H9 (cell line): ENCODE measurements at regions not wholly inside any gene's neighbourhood (a gene's known extent, or its start where the extent isn't known, plus 50 kb on each side); places are given as distances from the start of the nearest gene placed in this dataset.

ENCODE experiments used
- DNase-seq: peaks from one replicate; pipeline ENCODE4 v3.0.0-alpha.2; 2017
- H2AFZ ChIP-seq: one replicate; pipeline ENCODE4 v1.6.1; 2013; ENCODE audit warnings: mild to moderate bottlenecking, low read length, control low read depth, moderate library complexity
- H2AK5ac ChIP-seq: 2 replicates; pipeline ENCODE4 v1.6.1; 2013; ENCODE audit warnings: low read length, control low read depth, mixed read lengths; ENCODE audit not compliant: insufficient read length
- H2BK120ac ChIP-seq: one replicate; pipeline ENCODE4 v1.6.1; 2013; ENCODE audit warnings: low read depth, mild to moderate bottlenecking, low read length, control low read depth, inconsistent platforms; ENCODE audit not compliant: poor library complexity, severe bottlenecking
- H2BK12ac ChIP-seq: 2 replicates; pipeline ENCODE4 v1.6.1; 2013; ENCODE audit warnings: low read length, control low read depth, mixed read lengths, low read depth; ENCODE audit not compliant: insufficient read length
- H2BK15ac ChIP-seq: 2 replicates; pipeline ENCODE4 v1.6.1; 2013; ENCODE audit warnings: low read depth, low read length, control low read depth
- H2BK20ac ChIP-seq: one replicate; pipeline ENCODE4 v1.6.1; 2013; ENCODE audit warnings: low read depth, mild to moderate bottlenecking, low read length, control low read depth, inconsistent platforms; ENCODE audit not compliant: poor library complexity, severe bottlenecking
- H2BK5ac ChIP-seq: 2 replicates; pipeline ENCODE4 v1.6.1; 2013; ENCODE audit warnings: low read length, control low read depth, mixed read lengths; ENCODE audit not compliant: insufficient read length
- H3K14ac ChIP-seq: 2 replicates; pipeline ENCODE4 v1.6.1; 2013; ENCODE audit warnings: low read length, control low read depth; ENCODE audit not compliant: insufficient read depth
- H3K18ac ChIP-seq: 2 replicates; pipeline ENCODE4 v1.6.1; 2013; ENCODE audit warnings: low read depth, mild to moderate bottlenecking, mixed read lengths, low read length, control low read depth; ENCODE audit not compliant: insufficient read length
- H3K23ac ChIP-seq: 2 replicates; pipeline ENCODE4 v1.6.1; 2013; ENCODE audit warnings: low read length, control low read depth, mixed read lengths, low read depth; ENCODE audit not compliant: insufficient read length
- H3K23me2 ChIP-seq: 2 replicates; pipeline ENCODE4 v1.6.1; 2013; ENCODE audit warnings: low read depth, mild to moderate bottlenecking, mixed read lengths, low read length, control low read depth; ENCODE audit not compliant: insufficient read length, poor library complexity, severe bottlenecking
- H3K27ac ChIP-seq: 2 replicates; pipeline ENCODE4 v1.5.1; 2013; ENCODE audit warnings: low read length, control low read depth, mixed read lengths, low read depth; ENCODE audit not compliant: insufficient read length
- H3K27me3 ChIP-seq: 2 replicates; pipeline ENCODE4 v1.6.1; 2013; ENCODE audit warnings: low read length, control low read depth, inconsistent platforms; ENCODE audit not compliant: insufficient read depth
- H3K4ac ChIP-seq: 2 replicates; pipeline ENCODE4 v1.6.1; 2013; ENCODE audit warnings: low read depth, mild to moderate bottlenecking, control low read depth, inconsistent platforms, low read length, moderate library complexity
- H3K4me1 ChIP-seq: 2 replicates; pipeline ENCODE4 v1.6.1; 2013; ENCODE audit warnings: low read length, control low read depth, inconsistent platforms; ENCODE audit not compliant: insufficient read depth
- H3K4me2 ChIP-seq: 2 replicates; pipeline ENCODE4 v1.6.1; 2013; ENCODE audit warnings: low read length, control low read depth, mixed read lengths; ENCODE audit not compliant: insufficient read length, insufficient read depth
- H3K56ac ChIP-seq: 2 replicates; pipeline ENCODE4 v1.6.1; 2013; ENCODE audit warnings: low read depth, mild to moderate bottlenecking, mixed read lengths, low read length, control low read depth; ENCODE audit not compliant: insufficient read length
- H3K79me1 ChIP-seq: 2 replicates; pipeline ENCODE4 v1.6.1; 2013; ENCODE audit warnings: low read depth, mild to moderate bottlenecking, moderate library complexity, low read length, control low read depth, inconsistent platforms; ENCODE audit not compliant: insufficient read depth, poor library complexity, severe bottlenecking
- H3K79me2 ChIP-seq: 2 replicates; pipeline ENCODE4 v1.6.1; 2013; ENCODE audit warnings: low read length, control low read depth, inconsistent platforms; ENCODE audit not compliant: insufficient read depth
- H3K9ac ChIP-seq: 2 replicates; pipeline ENCODE4 v1.6.1; 2013; ENCODE audit warnings: low read length, control low read depth, mixed read lengths; ENCODE audit not compliant: insufficient read length; ENCODE audit errors: extremely low read depth
- H3K9me3 ChIP-seq: one replicate; pipeline ENCODE4 v1.6.1; 2013; ENCODE audit warnings: low read depth, low read length, inconsistent platforms; ENCODE audit not compliant: control insufficient read depth
- H3T11ph ChIP-seq: one replicate; pipeline ENCODE4 v1.6.1; 2013; ENCODE audit warnings: mild to moderate bottlenecking, low read length, control low read depth, inconsistent platforms
- H4K20me1 ChIP-seq: one replicate; pipeline ENCODE4 v1.6.1; 2013; ENCODE audit not compliant: control insufficient read depth, insufficient read length, insufficient read depth
- H4K5ac ChIP-seq: 2 replicates; pipeline ENCODE4 v1.6.1; 2013; ENCODE audit warnings: low read depth, mild to moderate bottlenecking, mixed read lengths, low read length, control low read depth; ENCODE audit not compliant: insufficient read length
- H4K8ac ChIP-seq: replicated peaks from 2 replicates; pipeline ENCODE4 v1.6.1; 2013; ENCODE audit warnings: low read length, control low read depth, mixed read lengths, low read depth; ENCODE audit not compliant: insufficient read length
- H4K91ac ChIP-seq: 2 replicates; pipeline ENCODE4 v1.6.1; 2013; ENCODE audit warnings: low read depth, mild to moderate bottlenecking, moderate library complexity, mixed read lengths, low read length, control low read depth; ENCODE audit not compliant: insufficient read length
- H3K27ac Mint-ChIP-seq, 3 experiments: 2 replicates in 2 of 3; 3 replicates in 1 of 3; pipeline ENCODE4 v1.8.0; 2020 to 2021; ENCODE audit warnings: mixed read lengths in 3 of 3, mild to moderate bottlenecking in 1 of 3, moderate library complexity in 1 of 3
- H3K27me3 Mint-ChIP-seq: 2 replicates; pipeline ENCODE4 v1.8.0; 2021; ENCODE audit warnings: low read depth, mild to moderate bottlenecking, moderate library complexity, mixed read lengths
- H3K36me3 Mint-ChIP-seq, 3 experiments: 2 replicates in 2 of 3; 3 replicates in 1 of 3; pipeline ENCODE4 v1.8.0; 2020 to 2021; ENCODE audit warnings: low read depth in 3 of 3, mixed read lengths in 3 of 3; ENCODE audit not compliant: insufficient read depth in 1 of 3
- H3K4me1 Mint-ChIP-seq, 2 experiments: 2 replicates each; pipeline ENCODE4 v1.8.0; 2020; ENCODE audit warnings: mixed read lengths in 2 of 2
- H3K4me3 Mint-ChIP-seq, 2 experiments: 2 replicates in 1 of 2; 3 replicates in 1 of 2; pipeline ENCODE4 v1.8.0; 2020 to 2021; ENCODE audit warnings: mild to moderate bottlenecking in 2 of 2, mixed read lengths in 2 of 2, moderate library complexity in 1 of 2
- H3K9me3 Mint-ChIP-seq, 2 experiments: 2 replicates in 1 of 2; 3 replicates in 1 of 2; pipeline ENCODE4 v1.8.0; 2020; ENCODE audit warnings: mild to moderate bottlenecking in 2 of 2, mixed read lengths in 2 of 2, moderate library complexity in 1 of 2
- TF ChIP-seq, protein P1 (sequence below): fragments of 200-600 bp; sonication (generic); conservative IDR thresholded peaks from 3 replicates; pipeline ENCODE4 v1.8.0; 2021; ENCODE audit warnings: antibody characterized with exemption, mild to moderate bottlenecking

DNA sequence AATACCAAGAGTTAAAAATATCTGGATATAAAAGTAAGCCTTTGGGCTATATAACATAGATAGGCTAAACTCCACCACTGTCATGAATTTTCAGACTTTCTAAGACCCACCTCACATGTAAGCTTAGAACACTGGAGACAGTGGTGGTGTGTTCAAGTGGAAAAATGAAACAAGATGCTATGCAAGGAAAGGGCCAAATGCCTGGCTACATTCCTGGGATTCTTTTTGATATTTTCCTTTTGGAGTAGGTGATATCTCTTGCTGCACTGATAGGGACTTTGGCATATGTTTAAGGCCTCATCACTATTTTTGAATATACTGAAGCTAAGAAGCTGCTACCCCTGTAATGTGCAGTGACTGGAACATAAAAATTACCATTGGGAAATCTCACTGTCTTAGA lies 341.3 kb downstream of the SLC16A7 start:
- Histone ChIP-seq H3K27ac (no peak overlapping the region), H3K14ac (no peak overlapping the region), H3K27me3 (peaks cover 3% of the 10 kb centered on the region; the same call in 1 of the 2 replicates), H3K9me3 (no peaks in the 10 kb centered on the region), H2BK120ac (no peak overlapping the region), H2AFZ (no peak overlapping the region), H3K56ac (no peak overlapping the region), H4K91ac (no peak overlapping the region), H3K23ac (no peak overlapping the region), H2BK20ac (no peak overlapping the region), H3K4me1 (no peaks in the 10 kb centered on the region; the same call in 1 of the 2 replicates), H3K4me2 (no peak overlapping the region), H2BK5ac (no peak overlapping the region), H4K20me1 (no peaks in the 10 kb centered on the region), H2BK12ac (no peak overlapping the region), H2AK5ac (no peak overlapping the region), H3K4ac (no peak overlapping the region), H3K79me2 (no peaks in the 10 kb centered on the region), H3K9ac (no peak overlapping the region), H3T11ph (no peak overlapping the region), H3K23me2 (no peaks in the 10 kb centered on the region), H4K5ac (no peak overlapping the region), H3K79me1 (no peaks in the 10 kb centered on the region), H3K18ac (no peak overlapping the region), H2BK15ac (no peak overlapping the region), H4K8ac (no peak overlapping the region)
- no peaks in the 10 kb centered on the region; the same call in 1 of the 2 replicates for H3K27me3 Mint-ChIP-seq
- TF ChIP-seq, protein P1, sequence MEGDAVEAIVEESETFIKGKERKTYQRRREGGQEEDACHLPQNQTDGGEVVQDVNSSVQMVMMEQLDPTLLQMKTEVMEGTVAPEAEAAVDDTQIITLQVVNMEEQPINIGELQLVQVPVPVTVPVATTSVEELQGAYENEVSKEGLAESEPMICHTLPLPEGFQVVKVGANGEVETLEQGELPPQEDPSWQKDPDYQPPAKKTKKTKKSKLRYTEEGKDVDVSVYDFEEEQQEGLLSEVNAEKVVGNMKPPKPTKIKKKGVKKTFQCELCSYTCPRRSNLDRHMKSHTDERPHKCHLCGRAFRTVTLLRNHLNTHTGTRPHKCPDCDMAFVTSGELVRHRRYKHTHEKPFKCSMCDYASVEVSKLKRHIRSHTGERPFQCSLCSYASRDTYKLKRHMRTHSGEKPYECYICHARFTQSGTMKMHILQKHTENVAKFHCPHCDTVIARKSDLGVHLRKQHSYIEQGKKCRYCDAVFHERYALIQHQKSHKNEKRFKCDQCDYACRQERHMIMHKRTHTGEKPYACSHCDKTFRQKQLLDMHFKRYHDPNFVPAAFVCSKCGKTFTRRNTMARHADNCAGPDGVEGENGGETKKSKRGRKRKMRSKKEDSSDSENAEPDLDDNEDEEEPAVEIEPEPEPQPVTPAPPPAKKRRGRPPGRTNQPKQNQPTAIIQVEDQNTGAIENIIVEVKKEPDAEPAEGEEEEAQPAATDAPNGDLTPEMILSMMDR: no peak
- H3K9me3 Mint-ChIP-seq: no peaks in the 10 kb centered on the region
- H3K4me3 Mint-ChIP-seq: no peak overlapping the region
- no peak overlapping the region for H3K27ac Mint-ChIP-seq
- DNase-seq: no peak
- peaks cover 10 to 12% of the 10 kb centered on the region in 2 experiments for H3K4me1 Mint-ChIP-seq
- no peaks in the 10 kb centered on the region for H3K36me3 Mint-ChIP-seq
